ENCODE measurements at regions not wholly inside any gene's neighbourhood (a gene's known extent, or its start where the extent isn't known, plus 50 kb on each side); places are given as distances from the start of the nearest gene placed in this dataset.

DNA sequence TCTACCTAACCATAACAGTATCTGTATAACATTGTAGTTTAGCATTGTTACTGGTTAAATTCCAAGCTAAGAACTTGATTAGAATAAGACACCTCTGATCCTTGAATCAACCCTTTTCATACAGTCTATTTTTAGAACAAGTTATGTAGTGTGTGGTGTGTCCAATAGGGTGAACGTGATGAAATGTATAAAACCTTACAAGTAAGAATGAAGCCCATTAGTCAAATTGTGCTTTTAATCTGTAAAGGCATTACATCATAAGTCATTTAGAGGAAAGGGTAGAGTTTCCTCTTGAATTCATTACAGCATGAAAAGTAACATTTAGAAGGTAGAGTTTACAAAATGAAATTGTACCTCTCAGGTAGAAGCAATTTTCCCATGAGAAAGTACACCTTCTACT, 479.2 kb downstream of the LTN1 start:
- no peak for TF ChIP-seq NFIC (IDR thresholded peaks at IDR 0.05)
- TF ChIP-seq, protein P1, sequence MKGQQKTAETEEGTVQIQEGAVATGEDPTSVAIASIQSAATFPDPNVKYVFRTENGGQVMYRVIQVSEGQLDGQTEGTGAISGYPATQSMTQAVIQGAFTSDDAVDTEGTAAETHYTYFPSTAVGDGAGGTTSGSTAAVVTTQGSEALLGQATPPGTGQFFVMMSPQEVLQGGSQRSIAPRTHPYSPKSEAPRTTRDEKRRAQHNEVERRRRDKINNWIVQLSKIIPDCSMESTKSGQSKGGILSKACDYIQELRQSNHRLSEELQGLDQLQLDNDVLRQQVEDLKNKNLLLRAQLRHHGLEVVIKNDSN (IDR thresholded peaks at IDR 0.05): no peak

DNA sequence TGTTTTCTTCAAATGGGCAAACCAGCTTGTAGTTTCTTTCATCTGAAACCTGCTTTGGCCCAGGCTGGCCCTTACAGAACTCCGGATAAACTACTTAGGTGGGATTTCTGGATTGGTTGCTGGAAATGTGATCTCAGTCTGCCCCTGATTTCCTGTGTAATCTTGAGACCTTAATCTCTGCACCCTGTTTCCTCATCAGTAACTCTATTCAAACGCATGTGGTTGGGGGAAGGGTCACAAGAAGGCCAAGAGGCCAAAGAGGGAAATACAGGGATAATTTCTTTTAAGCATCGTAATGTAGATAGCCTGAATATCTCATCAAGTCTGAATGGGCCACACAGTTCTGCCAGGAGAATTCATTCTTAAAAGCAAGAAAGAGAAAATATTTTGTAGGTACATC, 483.6 kb downstream of the LTN1 start:
- TF ChIP-seq TEAD4 (IDR thresholded peaks at IDR 0.05) (no peak), YY1 (IDR thresholded peaks at IDR 0.05; ENCODE audit: low read depth) (no peak), TCF12 (IDR thresholded peaks at IDR 0.05; ENCODE audit: low read depth) (no peak), FOXM1 (IDR thresholded peaks at IDR 0.05; ENCODE audit: borderline replicate concordance, low read depth) (no peak), CEBPB (IDR thresholded peaks at IDR 0.05) (no peak), TAF1 (IDR thresholded peaks at IDR 0.05; ENCODE audit: low read depth) (no peak), ZBTB7A (IDR thresholded peaks at IDR 0.05; ENCODE audit: low read depth) (no peak), NFIC (IDR thresholded peaks at IDR 0.05) (no peak), CREB1 (IDR thresholded peaks at IDR 0.05; ENCODE audit: low read depth) (no peak), EP300 (IDR thresholded peaks at IDR 0.05; ENCODE audit: borderline replicate concordance) (no peak), RAD21 (IDR thresholded peaks at IDR 0.05; ENCODE audit: low read depth) (no peak), EGR1 (IDR thresholded peaks at IDR 0.05) (no peak)
- TF ChIP-seq, protein P2, sequence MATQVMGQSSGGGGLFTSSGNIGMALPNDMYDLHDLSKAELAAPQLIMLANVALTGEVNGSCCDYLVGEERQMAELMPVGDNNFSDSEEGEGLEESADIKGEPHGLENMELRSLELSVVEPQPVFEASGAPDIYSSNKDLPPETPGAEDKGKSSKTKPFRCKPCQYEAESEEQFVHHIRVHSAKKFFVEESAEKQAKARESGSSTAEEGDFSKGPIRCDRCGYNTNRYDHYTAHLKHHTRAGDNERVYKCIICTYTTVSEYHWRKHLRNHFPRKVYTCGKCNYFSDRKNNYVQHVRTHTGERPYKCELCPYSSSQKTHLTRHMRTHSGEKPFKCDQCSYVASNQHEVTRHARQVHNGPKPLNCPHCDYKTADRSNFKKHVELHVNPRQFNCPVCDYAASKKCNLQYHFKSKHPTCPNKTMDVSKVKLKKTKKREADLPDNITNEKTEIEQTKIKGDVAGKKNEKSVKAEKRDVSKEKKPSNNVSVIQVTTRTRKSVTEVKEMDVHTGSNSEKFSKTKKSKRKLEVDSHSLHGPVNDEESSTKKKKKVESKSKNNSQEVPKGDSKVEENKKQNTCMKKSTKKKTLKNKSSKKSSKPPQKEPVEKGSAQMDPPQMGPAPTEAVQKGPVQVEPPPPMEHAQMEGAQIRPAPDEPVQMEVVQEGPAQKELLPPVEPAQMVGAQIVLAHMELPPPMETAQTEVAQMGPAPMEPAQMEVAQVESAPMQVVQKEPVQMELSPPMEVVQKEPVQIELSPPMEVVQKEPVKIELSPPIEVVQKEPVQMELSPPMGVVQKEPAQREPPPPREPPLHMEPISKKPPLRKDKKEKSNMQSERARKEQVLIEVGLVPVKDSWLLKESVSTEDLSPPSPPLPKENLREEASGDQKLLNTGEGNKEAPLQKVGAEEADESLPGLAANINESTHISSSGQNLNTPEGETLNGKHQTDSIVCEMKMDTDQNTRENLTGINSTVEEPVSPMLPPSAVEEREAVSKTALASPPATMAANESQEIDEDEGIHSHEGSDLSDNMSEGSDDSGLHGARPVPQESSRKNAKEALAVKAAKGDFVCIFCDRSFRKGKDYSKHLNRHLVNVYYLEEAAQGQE (IDR thresholded peaks at IDR 0.05; ENCODE audit: low read depth): no peak
- TF ChIP-seq, protein P3, sequence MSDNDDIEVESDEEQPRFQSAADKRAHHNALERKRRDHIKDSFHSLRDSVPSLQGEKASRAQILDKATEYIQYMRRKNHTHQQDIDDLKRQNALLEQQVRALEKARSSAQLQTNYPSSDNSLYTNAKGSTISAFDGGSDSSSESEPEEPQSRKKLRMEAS (IDR thresholded peaks at IDR 0.05): no peak
- TF ChIP-seq, protein P1 (IDR thresholded peaks at IDR 0.05): no peak

DNA sequence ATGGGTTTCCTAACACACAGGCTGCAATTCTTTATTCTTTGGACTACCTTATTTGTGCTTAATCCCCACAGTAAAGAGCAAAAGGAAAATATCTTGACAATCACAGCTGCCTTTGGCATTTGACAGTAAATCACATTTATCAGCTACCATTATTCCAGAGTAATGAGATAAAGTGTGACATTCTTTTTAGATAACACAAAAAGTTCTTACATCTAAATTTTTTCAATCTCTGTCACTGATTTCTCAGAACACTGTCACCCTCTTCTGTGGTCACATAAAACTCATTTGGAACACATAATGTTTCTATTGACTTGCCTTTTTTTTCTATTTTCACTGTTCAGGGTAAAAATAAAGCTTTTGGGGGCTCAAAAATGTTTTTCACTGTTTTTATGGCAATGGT, 484.6 kb downstream of the LTN1 start:
- TF ChIP-seq CREB1 (IDR thresholded peaks at IDR 0.05; ENCODE audit: low read depth) (no peak), CEBPB (IDR thresholded peaks at IDR 0.05) (no peak), RAD21 (IDR thresholded peaks at IDR 0.05; ENCODE audit: low read depth) (no peak), FOXM1 (IDR thresholded peaks at IDR 0.05; ENCODE audit: borderline replicate concordance, low read depth) (no peak), ZBTB7A (IDR thresholded peaks at IDR 0.05; ENCODE audit: low read depth) (no peak), TEAD4 (IDR thresholded peaks at IDR 0.05) (no peak), TCF12 (IDR thresholded peaks at IDR 0.05; ENCODE audit: low read depth) (no peak), NFIC (IDR thresholded peaks at IDR 0.05) (no peak), EGR1 (IDR thresholded peaks at IDR 0.05) (no peak)
- TF ChIP-seq, protein P2 (IDR thresholded peaks at IDR 0.05; ENCODE audit: low read depth): no peak
- TF ChIP-seq, protein P1 (IDR thresholded peaks at IDR 0.05): no peak

DNA sequence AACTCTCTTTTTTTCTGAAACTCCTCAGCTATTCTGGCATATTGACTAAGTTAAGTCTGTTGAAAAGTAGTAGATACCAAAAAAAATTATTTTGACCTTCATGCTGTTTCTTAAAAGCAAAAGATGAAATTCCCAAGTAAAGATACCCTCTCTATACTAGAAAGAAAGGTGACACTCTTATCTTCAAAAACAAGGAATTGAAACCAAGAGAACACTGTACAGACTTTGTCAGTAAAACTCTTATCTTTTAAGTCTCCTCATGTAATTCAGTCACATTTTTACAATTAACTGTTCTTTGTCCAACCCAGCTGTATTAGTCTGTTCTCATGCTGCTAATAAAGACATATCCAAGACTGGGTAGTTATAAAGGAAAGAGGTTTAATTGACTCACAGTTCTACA, 496.2 kb downstream of the LTN1 start:
- TF ChIP-seq TCF12 (IDR thresholded peaks at IDR 0.05; ENCODE audit: low read depth): no peak
- TF ChIP-seq TEAD4 (IDR thresholded peaks at IDR 0.05): no peak
- no peak for TF ChIP-seq NFIC (IDR thresholded peaks at IDR 0.05)
- no peak for TF ChIP-seq RAD21 (IDR thresholded peaks at IDR 0.05; ENCODE audit: low read depth)
- no peak for TF ChIP-seq YY1 (IDR thresholded peaks at IDR 0.05; ENCODE audit: low read depth)
- TF ChIP-seq, protein P3 (IDR thresholded peaks at IDR 0.05): no peak
- TF ChIP-seq EGR1 (IDR thresholded peaks at IDR 0.05): no peak
- TF ChIP-seq, protein P1 (IDR thresholded peaks at IDR 0.05): no peak
- TF ChIP-seq FOXM1 (IDR thresholded peaks at IDR 0.05; ENCODE audit: borderline replicate concordance, low read depth): no peak
- TF ChIP-seq CREB1 (IDR thresholded peaks at IDR 0.05; ENCODE audit: low read depth): no peak
- TF ChIP-seq ZBTB7A (IDR thresholded peaks at IDR 0.05; ENCODE audit: low read depth): no peak
- TF ChIP-seq EP300 (IDR thresholded peaks at IDR 0.05; ENCODE audit: borderline replicate concordance): no peak
- TF ChIP-seq TAF1 (IDR thresholded peaks at IDR 0.05; ENCODE audit: low read depth): no peak

DNA sequence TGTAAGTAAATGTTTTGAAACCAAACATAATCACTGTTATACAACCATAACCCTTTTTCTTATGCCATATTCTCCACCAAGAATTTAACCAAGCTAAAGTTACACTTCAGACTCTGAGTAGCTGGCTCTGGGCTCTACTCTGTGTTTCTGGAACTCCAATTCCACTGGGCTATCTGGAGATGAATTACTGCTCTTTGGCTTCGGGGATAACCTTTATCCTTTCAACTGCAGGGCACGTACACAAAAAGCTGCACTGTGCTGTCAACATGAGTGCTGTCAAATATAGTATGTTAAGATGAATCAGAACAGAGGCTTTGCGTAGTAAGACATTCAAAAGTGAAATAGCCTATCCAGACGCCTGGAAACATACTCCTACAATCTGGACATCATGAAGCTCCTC, 500.6 kb downstream of the LTN1 start:
- TF ChIP-seq, protein P2 (IDR thresholded peaks at IDR 0.05; ENCODE audit: low read depth): no peak
- TF ChIP-seq CREB1 (IDR thresholded peaks at IDR 0.05; ENCODE audit: low read depth) (no peak), EP300 (IDR thresholded peaks at IDR 0.05; ENCODE audit: borderline replicate concordance) (no peak), EGR1 (IDR thresholded peaks at IDR 0.05) (no peak), YY1 (IDR thresholded peaks at IDR 0.05; ENCODE audit: low read depth) (no peak), RAD21 (IDR thresholded peaks at IDR 0.05; ENCODE audit: low read depth) (no peak), TCF12 (IDR thresholded peaks at IDR 0.05; ENCODE audit: low read depth) (no peak), ZBTB7A (IDR thresholded peaks at IDR 0.05; ENCODE audit: low read depth) (no peak), FOXM1 (IDR thresholded peaks at IDR 0.05; ENCODE audit: borderline replicate concordance, low read depth) (no peak), TAF1 (IDR thresholded peaks at IDR 0.05; ENCODE audit: low read depth) (no peak), CEBPB (IDR thresholded peaks at IDR 0.05) (no peak), TEAD4 (IDR thresholded peaks at IDR 0.05) (no peak), NFIC (IDR thresholded peaks at IDR 0.05) (no peak)
- TF ChIP-seq, protein P1 (IDR thresholded peaks at IDR 0.05): no peak
- TF ChIP-seq, protein P3 (IDR thresholded peaks at IDR 0.05): no peak

Measured in Ishikawa (cell line).